H1 (cell line): ENCODE measurements at regions not wholly inside any gene's neighbourhood (a gene's known extent, or its start where the extent isn't known, plus 50 kb on each side); places are given as distances from the start of the nearest gene placed in this dataset.

Experiments used
- EGR1 ChIP-seq: IDR thresholded peaks from 2 replicates; pipeline ENCODE4 v1.6.1; 2011; ENCODE audit warnings: low read depth, low read length, borderline replicate concordance
- EZH2 ChIP-seq: fragments of 200-600 bp; sonication (generic); IDR thresholded peaks from 2 replicates; pipeline ENCODE4 v1.7.1; 2012; ENCODE audit warnings: low read depth, mild to moderate bottlenecking, moderate library complexity, low read length, inconsistent platforms; ENCODE audit not compliant: severe bottlenecking
- RAD21 ChIP-seq, 2 experiments: IDR thresholded peaks in 1 of 2; conservative IDR thresholded peaks in 1 of 2; 2 replicates each; pipeline ENCODE4 v1.6.1; 2011; ENCODE audit warnings: low read depth in 2 of 2, low read length in 2 of 2, improper control_type of control experiment in 1 of 2, inconsistent platforms in 1 of 2, mild to moderate bottlenecking in 1 of 2, moderate library complexity in 1 of 2
- RBBP5 ChIP-seq: IDR thresholded peaks from 2 replicates; pipeline ENCODE4 v1.7.1; 2012; ENCODE audit warnings: low read depth, mild to moderate bottlenecking, inconsistent platforms, low read length, moderate library complexity, borderline replicate concordance
- RFX5 ChIP-seq: IDR thresholded peaks from 2 replicates; pipeline ENCODE4 v1.6.1; 2011; ENCODE audit warnings: low read depth, low read length, improper control_type of control experiment, borderline replicate concordance
- SAP30 ChIP-seq: fragments of 300-600 bp; sonication (generic); IDR thresholded peaks from 2 replicates; pipeline ENCODE4 v1.7.1; 2012; ENCODE audit warnings: low read length, moderate library complexity, mild to moderate bottlenecking, inconsistent platforms; ENCODE audit not compliant: insufficient read depth, insufficient replicate concordance
- TF ChIP-seq, protein P1 (sequence below), 3 experiments: IDR thresholded peaks; 1 replicate in 2 of 3; 2 replicates in 1 of 3; pipeline versions ENCODE4 v1.5.1 to v1.6.1; 2011; ENCODE audit warnings: low read length in 3 of 3, mild to moderate bottlenecking in 3 of 3, inconsistent platforms in 2 of 3, low read depth in 1 of 3, moderate library complexity in 1 of 3; ENCODE audit not compliant: insufficient read depth in 1 of 3; ENCODE audit errors: control extremely low read depth in 1 of 3
- TF ChIP-seq, protein P2 (sequence below): IDR thresholded peaks from 2 replicates; pipeline ENCODE4 v1.6.1; 2011; ENCODE audit warnings: low read length, improper control_type of control experiment

DNA sequence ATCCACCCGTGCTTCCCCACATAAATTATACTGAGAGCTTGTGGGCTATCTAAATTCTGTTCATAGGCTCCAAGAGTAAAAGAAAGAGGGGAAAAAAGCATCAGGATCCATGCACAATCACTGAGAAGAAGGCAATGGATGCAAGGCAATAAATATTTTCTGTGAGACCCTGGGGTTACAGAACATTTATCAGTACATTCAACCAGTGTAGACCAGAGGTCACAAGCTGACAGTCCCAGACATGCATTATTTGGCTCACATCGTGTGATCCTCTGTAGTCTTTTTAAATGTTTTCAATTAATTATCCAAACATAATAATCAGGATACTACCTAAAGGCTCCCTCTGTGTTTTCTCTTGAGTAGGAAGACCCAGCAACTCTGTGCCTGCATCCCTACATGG, 267.9 kb upstream of the CAND1 start:
- TF ChIP-seq EZH2: no peak
- TF ChIP-seq RBBP5: no peak
- TF ChIP-seq SAP30: no peak
- TF ChIP-seq, protein P1, sequence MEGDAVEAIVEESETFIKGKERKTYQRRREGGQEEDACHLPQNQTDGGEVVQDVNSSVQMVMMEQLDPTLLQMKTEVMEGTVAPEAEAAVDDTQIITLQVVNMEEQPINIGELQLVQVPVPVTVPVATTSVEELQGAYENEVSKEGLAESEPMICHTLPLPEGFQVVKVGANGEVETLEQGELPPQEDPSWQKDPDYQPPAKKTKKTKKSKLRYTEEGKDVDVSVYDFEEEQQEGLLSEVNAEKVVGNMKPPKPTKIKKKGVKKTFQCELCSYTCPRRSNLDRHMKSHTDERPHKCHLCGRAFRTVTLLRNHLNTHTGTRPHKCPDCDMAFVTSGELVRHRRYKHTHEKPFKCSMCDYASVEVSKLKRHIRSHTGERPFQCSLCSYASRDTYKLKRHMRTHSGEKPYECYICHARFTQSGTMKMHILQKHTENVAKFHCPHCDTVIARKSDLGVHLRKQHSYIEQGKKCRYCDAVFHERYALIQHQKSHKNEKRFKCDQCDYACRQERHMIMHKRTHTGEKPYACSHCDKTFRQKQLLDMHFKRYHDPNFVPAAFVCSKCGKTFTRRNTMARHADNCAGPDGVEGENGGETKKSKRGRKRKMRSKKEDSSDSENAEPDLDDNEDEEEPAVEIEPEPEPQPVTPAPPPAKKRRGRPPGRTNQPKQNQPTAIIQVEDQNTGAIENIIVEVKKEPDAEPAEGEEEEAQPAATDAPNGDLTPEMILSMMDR (IDR thresholded peaks at IDR 0.05; ENCODE audit: control extremely low read depth in 1 of 3, insufficient read depth in 1 of 3, low read depth in 1 of 3, low read length in 3 of 3): no peak
- TF ChIP-seq RFX5: no peak
- no peak for TF ChIP-seq EGR1
- TF ChIP-seq, protein P2, sequence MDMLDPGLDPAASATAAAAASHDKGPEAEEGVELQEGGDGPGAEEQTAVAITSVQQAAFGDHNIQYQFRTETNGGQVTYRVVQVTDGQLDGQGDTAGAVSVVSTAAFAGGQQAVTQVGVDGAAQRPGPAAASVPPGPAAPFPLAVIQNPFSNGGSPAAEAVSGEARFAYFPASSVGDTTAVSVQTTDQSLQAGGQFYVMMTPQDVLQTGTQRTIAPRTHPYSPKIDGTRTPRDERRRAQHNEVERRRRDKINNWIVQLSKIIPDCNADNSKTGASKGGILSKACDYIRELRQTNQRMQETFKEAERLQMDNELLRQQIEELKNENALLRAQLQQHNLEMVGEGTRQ: no peak
- no peak for TF ChIP-seq RAD21 (IDR thresholded peaks at IDR 0.05 in 1 of 2, conservative IDR thresholded peaks at IDR 0.05 in 1 of 2; ENCODE audit: low read depth in 2 of 2, low read length in 2 of 2)
